OCI-M2 (cell line): ENCODE measurements at regions not wholly inside any gene's neighbourhood (a gene's known extent, or its start where the extent isn't known, plus 50 kb on each side); places are given as distances from the start of the nearest gene placed in this dataset.

ENCODE experiments used
- DNase-seq: peaks from one replicate; lab custom pipeline; 2025; ENCODE audit not compliant: unreplicated experiment; lab: John Stamatoyannopoulos, UW

DNA sequence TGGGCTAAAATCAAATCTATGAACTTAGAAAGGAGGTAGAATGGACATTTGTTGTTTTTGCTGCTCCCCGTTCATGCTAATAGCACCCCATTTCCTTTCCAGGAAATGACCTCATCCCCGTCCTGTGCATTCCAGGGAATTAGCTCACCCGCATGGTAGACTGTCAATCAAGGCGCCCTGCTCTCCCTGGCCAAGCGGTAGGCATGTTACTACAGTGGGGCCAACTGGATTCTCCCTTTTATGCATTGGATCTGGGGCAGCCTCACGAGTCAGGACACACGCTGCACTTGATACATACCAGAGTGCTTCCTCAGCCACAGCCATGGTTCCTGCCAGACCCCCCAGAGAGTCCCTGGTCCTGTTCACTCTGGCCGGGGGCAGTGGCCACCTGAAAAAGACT, 111.0 kb upstream of the PTCH1 start:
- DNase-seq = no peak

DNA sequence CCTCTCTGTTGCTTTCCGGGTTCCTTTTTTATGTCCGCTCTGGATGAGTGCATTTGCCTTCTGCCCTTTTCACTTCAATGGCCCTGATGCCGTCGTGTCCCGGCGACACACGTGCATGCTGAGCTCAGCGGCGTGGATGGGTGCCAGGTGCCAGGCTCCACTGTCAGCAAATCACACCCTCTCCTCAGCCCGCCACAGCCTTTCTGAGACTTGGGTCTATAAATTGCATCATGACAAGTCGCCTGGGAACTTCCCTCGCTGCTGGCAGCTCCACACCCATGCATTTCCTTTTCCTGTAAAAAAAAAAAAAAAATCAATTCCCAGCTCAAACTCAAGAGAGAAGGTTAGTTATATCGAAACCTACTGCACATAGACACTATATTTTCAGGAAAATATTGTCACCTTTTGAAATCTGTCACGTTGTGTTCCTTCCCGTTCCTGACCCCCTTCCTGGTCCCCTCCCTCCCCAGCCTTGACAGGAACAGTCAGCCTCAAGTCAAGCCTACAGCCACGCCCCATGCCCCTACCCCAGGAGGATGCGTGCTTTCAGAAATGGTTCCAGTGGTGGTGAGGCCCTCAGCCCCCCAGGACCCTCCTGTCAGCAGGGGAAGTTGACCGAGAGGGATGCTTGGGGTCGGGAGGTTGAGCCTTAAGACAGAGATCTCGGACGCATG, 110.3 kb upstream of the PTCH1 start:
- DNase-seq = no peak

DNA sequence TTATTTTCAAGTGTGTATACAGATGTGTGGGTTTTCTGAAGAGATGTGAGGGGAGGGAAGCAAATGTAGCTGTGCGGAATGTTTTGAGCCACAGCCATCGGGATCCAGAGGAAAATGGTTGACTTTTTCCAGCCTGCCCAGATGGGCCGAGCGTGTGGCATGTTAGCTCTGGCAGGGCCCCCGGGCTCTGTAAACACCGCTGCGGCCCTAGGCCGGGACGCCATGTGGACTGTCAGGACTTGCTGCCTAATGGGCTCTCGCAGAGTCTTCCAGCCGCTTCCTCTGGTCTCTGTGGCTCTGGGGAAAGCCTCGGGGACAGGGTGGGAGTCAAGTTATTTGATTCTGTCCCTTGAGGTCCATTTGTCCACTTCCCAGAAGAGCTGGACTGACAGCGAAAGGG, 109.6 kb upstream of the PTCH1 start:
- no peak for DNase-seq

DNA sequence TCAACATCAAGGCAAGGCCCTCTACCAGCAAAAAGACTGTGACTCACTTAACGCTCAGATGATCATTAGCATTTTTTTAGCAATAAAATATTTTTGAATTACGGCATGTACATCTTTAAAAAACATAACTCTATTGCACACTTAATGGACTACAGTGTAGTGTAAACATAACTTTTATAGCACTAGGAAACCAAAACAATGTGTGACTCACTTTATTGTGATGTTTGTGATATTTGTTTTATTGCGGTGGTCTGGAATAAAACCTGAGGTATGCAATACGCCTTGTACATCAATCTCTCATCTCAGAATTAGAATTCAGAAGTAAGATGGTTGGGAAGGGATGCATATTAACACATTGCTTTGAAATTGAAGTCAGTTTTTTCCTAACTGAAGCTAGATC, 106.9 kb upstream of the PTCH1 start:
- no peak for DNase-seq

DNA sequence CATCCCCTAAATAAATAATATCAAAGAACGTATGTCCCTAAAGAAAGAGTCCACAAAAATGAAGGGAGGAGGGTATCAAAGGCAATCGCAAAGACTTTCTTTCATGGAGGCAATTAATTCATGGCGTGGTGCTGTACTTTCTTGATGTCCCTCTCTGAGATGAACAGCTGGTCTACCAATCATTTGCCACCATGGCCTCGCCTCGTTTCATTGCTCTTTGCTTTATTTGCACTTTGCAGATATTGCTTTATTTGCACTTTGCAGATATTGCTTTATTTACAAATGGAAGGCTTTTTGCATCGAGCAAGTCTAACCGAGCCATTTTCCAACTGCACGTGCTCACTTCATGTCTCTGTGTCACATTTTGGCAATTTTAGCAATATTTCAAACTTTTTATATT, 104.0 kb upstream of the PTCH1 start:
- no peak for DNase-seq

DNA sequence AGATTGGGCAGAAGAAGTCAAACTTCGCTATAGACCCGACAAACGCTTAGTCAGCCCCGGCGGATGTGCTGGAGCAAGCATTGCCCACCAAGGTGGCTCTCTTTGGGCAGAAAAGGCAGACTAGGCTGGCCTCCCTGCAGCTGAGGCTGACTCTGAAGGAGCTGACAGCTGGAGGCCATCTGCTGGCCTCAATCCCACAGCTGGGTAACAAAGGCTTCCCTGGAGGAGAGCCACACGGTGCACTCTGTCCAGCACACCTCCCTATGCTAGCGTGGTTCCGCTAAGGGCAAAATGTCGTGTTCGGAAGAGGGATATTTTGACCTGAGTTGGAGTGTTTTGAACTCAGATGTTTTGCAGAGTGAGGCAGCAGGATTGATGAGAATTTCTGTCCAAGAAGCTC, 103.5 kb upstream of the PTCH1 start:
- DNase-seq = no peak

DNA sequence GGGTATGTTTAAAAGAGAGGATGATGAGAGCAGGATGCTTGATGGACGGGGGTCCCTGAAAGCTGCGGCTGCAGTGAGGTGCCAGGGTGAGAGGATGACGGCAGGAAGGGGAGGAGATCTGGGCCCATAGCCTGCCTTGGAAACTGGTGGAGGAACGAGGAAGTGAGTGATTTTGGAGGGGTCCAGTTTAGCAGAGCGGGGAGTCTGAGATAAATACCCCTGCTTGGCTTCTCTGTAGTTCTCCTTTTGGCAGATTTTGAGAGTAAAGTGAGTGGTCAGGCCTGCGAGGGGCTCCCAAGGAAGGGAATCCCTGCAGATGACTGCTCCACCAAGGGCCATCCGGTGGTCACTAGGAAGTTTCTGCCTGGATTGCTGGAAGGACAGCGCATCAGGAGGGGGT, 98.5 kb upstream of the PTCH1 start:
- no peak for DNase-seq

DNA sequence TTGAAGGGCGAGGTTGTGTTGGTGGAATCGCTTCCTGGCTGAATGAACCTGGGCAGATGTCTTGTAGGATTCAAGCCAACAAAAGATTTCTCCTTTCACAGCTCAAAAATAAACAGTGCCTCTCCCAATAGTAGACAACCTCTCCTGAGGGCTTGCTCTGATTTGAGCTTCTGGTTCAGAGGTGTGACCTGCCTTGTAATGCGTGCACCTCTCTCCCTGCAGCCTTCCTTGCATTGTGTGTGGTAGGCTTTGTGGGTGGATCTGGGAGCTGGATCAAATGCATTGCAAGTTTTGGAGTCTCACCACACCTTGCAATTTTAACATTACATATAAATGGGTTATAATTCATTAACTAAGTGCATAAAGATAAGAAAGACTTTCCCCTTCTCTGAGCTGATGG, 96.9 kb upstream of the PTCH1 start:
- DNase-seq = no peak

DNA sequence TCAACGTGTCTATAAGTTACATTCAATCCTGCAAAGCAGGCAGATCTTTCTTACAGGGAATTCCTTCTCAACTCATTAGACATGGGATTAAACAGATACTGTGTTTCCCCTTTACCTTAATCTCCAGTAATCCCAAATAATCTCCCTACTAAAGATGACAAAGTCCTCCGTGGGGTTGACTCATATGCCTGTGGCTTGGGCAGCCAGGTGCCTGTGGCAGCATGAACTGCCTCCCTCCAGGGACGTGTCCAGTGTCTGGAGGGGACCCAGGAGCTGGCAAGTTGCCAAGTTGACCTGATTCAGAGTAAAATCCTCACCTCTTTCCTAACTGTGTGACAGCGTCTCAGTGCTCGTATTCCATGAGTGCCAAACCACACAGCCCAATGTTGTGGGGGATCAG, 94.6 kb upstream of the PTCH1 start:
- DNase-seq = no peak

DNA sequence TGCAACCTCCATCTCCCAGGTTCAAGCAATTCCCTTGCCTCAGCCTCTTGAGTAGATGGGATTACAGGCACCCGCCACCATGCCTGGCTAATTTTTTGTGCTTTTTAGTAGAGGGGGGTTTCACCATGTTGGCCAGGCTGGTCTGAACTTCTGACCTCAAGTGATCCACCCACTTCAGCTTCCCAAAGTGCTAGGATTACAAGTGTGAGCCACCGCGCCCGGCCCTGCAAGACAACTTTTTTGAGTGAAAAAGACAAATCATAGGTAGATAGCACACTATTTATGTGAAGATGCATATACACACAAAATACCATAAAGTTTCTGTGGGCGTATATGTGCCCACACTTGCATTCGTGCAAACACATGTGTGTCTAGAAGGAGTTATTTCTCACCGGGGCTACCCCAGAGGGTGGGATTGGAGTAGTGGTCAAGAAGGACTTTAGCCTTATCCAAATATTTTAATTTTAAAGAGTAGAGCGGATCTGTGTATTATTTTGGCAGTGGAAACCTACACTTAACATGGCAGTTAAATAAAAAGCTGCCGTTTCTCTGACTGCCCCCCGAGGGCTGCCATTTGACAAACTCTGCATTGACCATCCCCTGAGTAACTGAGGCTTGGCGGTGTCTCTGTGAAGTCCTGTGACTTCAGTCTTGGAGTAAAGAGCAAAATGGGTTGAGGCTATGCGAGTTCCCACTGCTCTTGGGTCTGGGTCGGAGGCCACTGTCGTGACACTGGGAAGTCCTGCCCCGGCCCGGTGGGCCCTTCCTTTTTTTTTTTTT, 93.4 kb upstream of the PTCH1 start:
- DNase-seq = no peak

DNA sequence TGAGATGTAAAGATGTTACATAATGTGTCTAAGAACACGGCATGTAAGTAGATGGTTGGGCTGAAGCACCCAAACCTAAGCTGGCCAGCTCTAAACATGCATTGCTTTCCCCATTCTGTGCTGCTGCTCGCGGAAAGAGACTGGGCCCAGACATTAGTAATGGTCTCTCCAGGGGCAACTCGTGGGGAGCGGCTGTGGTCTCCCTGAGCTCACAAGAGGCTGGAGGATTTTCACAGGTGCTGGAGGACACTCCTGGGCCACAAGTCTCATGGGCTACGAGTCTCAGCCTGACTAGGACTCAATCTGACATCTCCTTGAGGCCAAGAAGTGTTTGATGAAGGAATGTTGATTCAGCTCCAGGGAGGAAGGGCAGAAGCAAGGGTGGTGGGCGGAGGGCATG, 92.7 kb upstream of the PTCH1 start:
- DNase-seq = no peak

DNA sequence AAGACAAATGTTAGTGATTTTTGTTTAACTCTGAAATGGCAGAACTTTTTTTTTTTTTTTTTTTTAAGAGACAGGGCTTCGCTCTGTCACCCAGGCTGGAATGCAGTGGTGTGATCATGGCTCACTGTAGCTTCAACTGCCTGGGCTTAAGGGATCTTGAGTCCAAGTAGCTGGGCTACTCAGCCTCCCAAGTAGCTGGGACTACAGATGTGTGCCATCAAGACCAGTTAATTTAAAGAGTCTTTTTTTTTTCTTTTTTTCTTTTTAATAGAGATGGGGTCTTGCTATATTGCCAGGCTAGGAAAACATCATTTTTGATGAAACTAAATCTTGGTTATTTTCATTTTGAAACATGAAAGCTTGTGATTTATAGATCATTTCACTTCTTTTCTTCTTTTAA, 91.6 kb upstream of the PTCH1 start:
- no peak for DNase-seq

DNA sequence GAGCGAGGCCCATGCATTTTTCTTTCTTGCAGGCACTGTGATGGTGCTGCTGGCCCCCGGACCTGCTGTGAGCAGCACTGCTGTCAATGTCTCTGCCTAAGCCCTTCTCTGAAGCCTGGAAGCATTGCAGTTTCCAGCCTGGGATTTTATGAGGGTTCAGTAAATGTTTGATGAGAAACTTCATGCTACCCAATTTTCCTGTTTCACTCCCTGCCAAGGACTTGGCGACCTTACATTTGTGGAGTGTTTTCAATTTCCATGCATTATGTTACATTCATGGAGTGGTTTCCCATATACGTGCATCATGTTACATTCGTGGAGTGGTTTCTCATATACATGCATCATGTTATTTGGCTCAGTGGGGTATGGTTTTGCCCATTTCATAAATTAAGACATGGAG, 90.7 kb upstream of the PTCH1 start:
- DNase-seq = no peak

DNA sequence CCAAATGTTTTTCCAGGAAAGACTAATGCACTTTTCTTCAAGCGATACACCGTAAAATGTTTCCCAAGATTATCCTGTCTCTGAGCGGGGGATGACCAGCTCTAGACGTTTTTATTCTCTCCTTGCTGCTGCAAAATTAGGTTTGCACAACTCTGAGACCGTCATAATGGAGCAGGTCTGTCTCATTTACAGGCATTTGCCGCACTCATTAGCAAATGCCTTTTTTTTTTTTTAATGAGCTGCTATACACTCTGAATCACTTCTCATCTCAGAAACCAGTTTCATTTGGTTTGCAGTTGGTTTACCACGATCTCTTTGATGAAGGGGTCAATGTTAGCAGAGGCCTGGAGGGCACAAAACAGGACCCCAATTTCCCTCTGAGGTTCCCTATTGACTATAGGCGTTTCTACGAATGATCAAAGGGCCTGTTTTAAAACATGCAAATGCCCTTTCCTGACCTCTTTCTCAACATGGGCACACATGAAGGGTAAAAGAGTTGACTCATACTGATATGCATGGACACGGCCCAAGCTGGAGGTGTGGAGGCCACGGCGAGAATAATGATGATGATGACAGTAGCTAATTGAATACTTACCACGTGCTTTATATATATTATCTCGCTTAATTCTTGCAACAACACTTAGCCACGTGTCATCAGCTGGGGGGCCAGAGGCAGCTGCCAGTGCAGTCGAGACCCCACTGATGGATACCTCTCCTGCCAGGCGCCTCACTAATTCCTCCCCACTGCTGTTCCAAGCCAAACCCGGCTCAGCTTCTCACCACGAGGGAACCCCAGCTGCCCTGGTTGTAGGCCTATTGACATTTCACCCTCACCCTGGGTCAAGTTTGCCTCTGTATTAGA, 89.9 kb upstream of the PTCH1 start:
- DNase-seq = no peak

DNA sequence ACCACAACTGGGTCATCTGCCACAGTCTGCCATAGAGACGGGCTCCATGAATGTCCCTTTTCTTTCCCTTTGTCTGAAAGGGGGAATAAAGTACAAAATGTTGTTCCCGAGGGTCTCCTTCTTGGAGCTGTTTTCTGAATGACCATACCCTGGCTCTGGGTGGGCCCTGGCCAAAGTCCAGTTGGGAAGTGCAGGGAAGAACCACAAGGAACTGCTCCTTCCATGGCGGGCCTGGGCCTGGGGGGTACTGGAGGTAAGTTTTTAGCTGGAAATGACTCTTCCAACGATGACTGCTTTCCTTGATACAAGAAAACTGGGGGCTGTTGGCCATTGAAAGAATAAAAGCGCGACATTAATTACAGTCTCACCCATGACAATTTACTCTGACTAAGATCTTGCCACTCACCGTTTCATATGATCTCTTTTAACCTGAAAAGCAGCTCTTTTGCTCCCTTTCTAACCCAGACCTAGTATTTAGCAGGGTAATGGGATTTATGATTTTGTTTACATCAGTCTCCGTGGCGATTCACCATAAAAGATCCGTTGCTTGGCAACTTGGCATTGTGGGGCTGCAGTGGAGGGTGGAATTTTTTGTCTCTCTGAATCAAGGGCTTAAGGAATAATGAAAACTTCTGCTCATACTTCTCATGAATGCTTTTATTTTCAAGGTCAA, 89.2 kb upstream of the PTCH1 start:
- DNase-seq = no peak

DNA sequence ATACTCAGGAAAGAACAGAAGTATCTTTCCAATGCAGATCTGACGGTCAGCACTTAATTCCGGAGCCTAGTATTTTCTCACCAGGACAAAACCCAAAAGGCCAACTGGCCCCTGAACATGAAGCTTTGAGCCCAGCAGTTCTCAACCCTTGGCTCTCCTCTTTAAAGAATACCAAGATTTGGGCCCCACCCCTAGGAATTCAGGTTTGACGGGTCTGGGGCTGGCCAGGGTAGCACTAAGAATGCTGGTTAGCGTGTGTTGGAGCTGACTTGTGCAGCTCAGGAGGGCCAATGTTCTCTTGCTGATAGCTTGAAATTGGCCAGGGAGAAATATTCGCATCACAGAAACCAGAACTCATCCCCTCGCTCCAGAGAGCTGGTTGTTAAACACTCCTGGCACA, 88.3 kb upstream of the PTCH1 start:
- no peak for DNase-seq

DNA sequence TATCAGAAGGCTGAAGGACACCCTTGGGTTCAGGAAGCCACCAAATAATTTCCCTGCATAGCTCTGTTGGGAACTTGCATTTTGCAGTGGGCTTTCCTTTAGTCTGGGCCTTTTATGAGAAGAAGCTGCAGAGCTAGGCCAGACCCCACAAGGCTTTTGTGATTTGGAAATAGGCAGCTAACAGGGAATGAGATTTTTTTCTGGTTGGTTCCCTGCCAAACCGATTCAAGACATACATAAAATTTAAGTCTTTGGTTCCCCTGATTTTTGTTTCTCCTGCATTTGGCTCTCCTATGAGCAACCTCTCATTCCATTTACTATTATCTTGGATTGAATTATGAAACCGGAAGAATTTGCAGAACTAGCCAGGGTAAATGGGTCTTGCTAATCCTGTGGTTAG, 81.5 kb upstream of the PTCH1 start:
- no peak for DNase-seq

DNA sequence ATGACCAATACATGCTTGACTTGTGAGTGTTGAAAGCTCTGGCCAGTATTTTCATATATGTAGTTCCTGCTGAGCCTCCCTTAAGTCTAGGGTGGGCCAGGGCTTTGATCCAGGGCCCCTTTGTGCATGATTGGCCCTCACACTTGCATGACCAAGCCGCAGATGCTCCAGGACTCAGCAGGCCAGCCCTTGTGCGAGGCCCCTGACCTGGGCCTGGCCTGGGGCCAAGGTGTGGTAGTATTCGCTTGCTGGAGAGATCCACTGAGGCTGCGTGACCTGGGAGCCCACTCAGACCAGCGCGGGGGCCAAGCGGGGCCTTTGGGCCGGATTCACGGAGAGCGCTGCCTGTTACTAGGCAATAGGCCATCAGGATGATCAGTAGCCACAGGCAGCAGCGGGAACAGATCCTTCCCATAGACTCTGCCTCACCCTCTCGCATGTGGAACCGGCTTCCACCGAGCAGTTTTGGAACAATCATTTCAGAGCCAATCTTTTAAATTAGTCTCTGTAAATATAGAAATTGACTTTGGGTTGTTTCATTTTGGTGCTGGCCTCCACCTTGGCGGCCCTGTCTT, 79.0 kb upstream of the PTCH1 start:
- DNase-seq = no peak

DNA sequence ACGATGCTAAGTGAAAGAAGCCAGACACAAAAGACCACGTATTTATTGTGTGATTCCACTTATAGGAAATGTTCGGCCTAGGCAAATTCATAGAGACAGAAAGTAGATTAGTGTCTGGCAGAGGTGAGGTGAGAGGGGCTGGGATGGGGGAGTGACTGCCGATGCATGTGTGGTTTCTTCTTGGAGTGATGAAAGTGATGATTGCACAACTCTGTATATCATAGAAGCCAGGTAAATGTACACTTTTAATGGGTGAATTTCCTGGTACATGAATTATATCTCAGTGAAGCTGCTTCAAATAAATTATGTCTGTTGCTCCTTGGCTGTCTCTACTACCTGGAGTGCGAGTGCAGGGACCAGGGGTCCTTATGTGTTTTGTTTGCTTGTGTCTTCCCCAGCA, 76.2 kb upstream of the PTCH1 start:
- no peak for DNase-seq

DNA sequence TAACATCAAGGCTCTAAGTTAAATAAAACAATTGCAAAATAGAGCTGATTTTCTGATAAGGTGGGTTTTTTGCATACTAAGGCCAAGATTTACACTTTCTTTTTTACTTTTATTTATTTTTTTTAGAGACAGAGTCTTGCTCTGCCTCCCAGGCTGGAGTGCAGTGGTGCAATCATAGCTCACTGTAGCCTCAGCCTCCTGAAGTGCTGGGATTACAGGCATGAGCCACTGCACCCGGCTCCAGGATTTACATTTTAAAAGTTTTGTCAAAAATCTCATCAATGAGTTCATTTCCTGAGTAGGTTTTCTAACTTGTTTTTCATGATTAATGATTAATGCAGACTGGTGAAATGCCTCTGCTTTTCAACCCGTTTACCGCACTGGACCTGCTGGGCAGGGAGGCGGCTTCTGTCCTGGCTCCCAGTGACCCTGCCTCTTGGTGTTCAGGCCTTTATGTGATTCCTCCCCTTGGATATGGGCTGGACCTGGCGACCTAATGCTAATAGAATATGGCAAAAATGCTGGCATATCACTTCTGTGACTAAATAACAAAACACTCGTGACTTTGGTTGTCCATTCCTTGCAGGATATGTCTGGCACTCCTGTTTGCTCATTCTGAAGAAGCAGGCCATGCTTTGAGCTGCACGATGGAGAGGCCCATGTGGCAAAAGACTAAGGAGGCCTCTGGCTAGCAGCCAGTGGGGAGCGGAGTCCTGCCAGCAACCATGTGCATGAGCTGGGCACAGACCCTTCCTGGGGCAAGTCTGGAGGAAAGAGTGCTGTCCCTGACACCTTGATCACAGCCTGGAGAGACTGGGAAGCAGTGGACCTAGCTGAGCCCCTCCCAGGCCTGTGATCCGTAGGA, 72.2 kb upstream of the PTCH1 start:
- no peak for DNase-seq
